Glutamatergic neuron (in vitro differentiated cells): ENCODE measurements at regions not wholly inside any gene's neighbourhood (a gene's known extent, or its start where the extent isn't known, plus 50 kb on each side); places are given as distances from the start of the nearest gene placed in this dataset.

Experiments
- DNase-seq: peaks from one replicate; pipeline ENCODE4 v3.0.0; 2022
- H3K27ac Mint-ChIP-seq: one replicate; pipeline ENCODE4 v1.8.0; 2020; ENCODE audit warnings: mild to moderate bottlenecking, mixed read lengths, inconsistent platforms; ENCODE audit not compliant: unreplicated experiment
- H3K27me3 Mint-ChIP-seq: one replicate; pipeline ENCODE4 v1.8.0; 2020; ENCODE audit warnings: mild to moderate bottlenecking, moderate library complexity, mixed read lengths, inconsistent platforms; ENCODE audit not compliant: unreplicated experiment
- H3K36me3 Mint-ChIP-seq: one replicate; pipeline ENCODE4 v1.8.0; 2020; ENCODE audit warnings: mild to moderate bottlenecking, mixed read lengths, inconsistent platforms; ENCODE audit not compliant: unreplicated experiment
- H3K4me1 Mint-ChIP-seq: one replicate; pipeline ENCODE4 v1.8.0; 2020; ENCODE audit warnings: mild to moderate bottlenecking, low read depth, mixed read lengths, inconsistent platforms; ENCODE audit not compliant: unreplicated experiment
- H3K4me3 Mint-ChIP-seq: one replicate; pipeline ENCODE4 v1.8.0; 2020; ENCODE audit warnings: mild to moderate bottlenecking, mixed read lengths, inconsistent platforms; ENCODE audit not compliant: unreplicated experiment
- H3K9me3 Mint-ChIP-seq: one replicate; pipeline ENCODE4 v1.8.0; 2020; ENCODE audit warnings: mild to moderate bottlenecking, moderate library complexity, mixed read lengths, inconsistent platforms; ENCODE audit not compliant: unreplicated experiment
- CTCF ChIP-seq: fragments of 200-600 bp; sonication (generic); IDR thresholded peaks from one replicate; pipeline ENCODE4 v1.5.0; 2021; ENCODE audit not compliant: partially characterized antibody, unreplicated experiment

GRCh38 chr18:38032516-38032915 is 466.9 kb upstream of the CELF4 start:
- no peak for TF ChIP-seq CTCF
- no peaks in the 10 kb centered on the region for H3K4me1 Mint-ChIP-seq
- no peaks in the 10 kb centered on the region for H3K36me3 Mint-ChIP-seq
- peaks cover 1% of the 10 kb centered on the region for H3K9me3 Mint-ChIP-seq
- no peak overlapping the region for H3K4me3 Mint-ChIP-seq
- H3K27ac Mint-ChIP-seq = no peak overlapping the region
- DNase-seq = no peak
- H3K27me3 Mint-ChIP-seq = peaks cover 5% of the 10 kb centered on the region

GRCh38 chr18:38028946-38029345 is 463.3 kb upstream of the CELF4 start:
- no peak for DNase-seq
- no peak for TF ChIP-seq CTCF
- Mint-ChIP-seq H3K4me1 (no peaks in the 10 kb centered on the region), H3K36me3 (no peaks in the 10 kb centered on the region), H3K27ac (no peak overlapping the region), H3K27me3 (peaks cover 5% of the 10 kb centered on the region), H3K4me3 (no peak overlapping the region), H3K9me3 (peaks cover 1% of the 10 kb centered on the region)

GRCh38 chr18:38025433-38026038 is 459.9 kb upstream of the CELF4 start:
- Mint-ChIP-seq H3K9me3 (no peaks in the 10 kb centered on the region), H3K36me3 (no peaks in the 10 kb centered on the region), H3K4me3 (no peak overlapping the region), H3K4me1 (no peaks in the 10 kb centered on the region), H3K27ac (no peak overlapping the region), H3K27me3 (peaks cover 1% of the 10 kb centered on the region)
- no peak for TF ChIP-seq CTCF
- DNase-seq = no peak

- no peak for DNase-seq
- Mint-ChIP-seq H3K27me3 (no peaks in the 10 kb centered on the region), H3K4me3 (no peak overlapping the region), H3K27ac (no peak overlapping the region), H3K4me1 (no peaks in the 10 kb centered on the region), H3K9me3 (no peaks in the 10 kb centered on the region), H3K36me3 (no peaks in the 10 kb centered on the region)
- TF ChIP-seq CTCF = no peak
These were observed 458.3 kb upstream of the CELF4 start for GRCh38 chr18:38023871-38024270.

- no peak for DNase-seq
- Mint-ChIP-seq H3K27ac (no peak overlapping the region), H3K4me1 (no peaks in the 10 kb centered on the region), H3K36me3 (no peaks in the 10 kb centered on the region), H3K4me3 (no peak overlapping the region), H3K27me3 (no peaks in the 10 kb centered on the region), H3K9me3 (no peaks in the 10 kb centered on the region)
- TF ChIP-seq CTCF = no peak
These were observed 456.6 kb upstream of the CELF4 start for GRCh38 chr18:38022234-38022633.
